ENCODE measurements at regions not wholly inside any gene's neighbourhood (a gene's known extent, or its start where the extent isn't known, plus 50 kb on each side); places are given as distances from the start of the nearest gene placed in this dataset.

GRCh38 chr10:4169448-4169847 lies 384.4 kb upstream of the KLF6 start:
- H3K9me3 ChIP-seq (ENCODE audit: low read length) = no peaks in the 10 kb centered on the region

GRCh38 chr10:4167216-4167615 lies 382.2 kb upstream of the KLF6 start:
- Histone ChIP-seq H3F3A (ENCODE audit: low read length, unreplicated experiment) (no peaks in the 10 kb centered on the region), H3K9me3 (ENCODE audit: low read length) (no peaks in the 10 kb centered on the region), H3K4me3 (ENCODE audit: low read length) (no peak overlapping the region), H3K4me1 (ENCODE audit: insufficient read depth, low read length) (no peaks in the 10 kb centered on the region), H3K79me2 (ENCODE audit: low read length) (no peaks in the 10 kb centered on the region), H3K4me2 (ENCODE audit: low read length) (no peak overlapping the region), H3K36me3 (ENCODE audit: low read depth, low read length) (no peaks in the 10 kb centered on the region), H3K27ac (ENCODE audit: low read length) (no peak overlapping the region), H2AFZ (ENCODE audit: low read length) (no peak overlapping the region), H3K9me2 (replicated peaks; ENCODE audit: low read length) (no peaks in the 10 kb centered on the region), H3K27me3 (ENCODE audit: low read length) (no peaks in the 10 kb centered on the region), H3K9ac (ENCODE audit: low read length) (no peak overlapping the region), H4K20me1 (ENCODE audit: low read length) (no peaks in the 10 kb centered on the region)
- intact Hi-C loops (cut with micrococcal nuclease) = no loop called here
- no TSS peak for BruUV-seq (replicated peaks)
- ATAC-seq (no peak), DNase-seq (no peak)
- CTCF ChIA-PET = no interaction called here
- TF ChIP-seq CTCF (conservative IDR thresholded peaks at IDR 0.05; ENCODE audit: low read depth, low read length) (no peak), EZH2phosphoT487 (IDR thresholded peaks at IDR 0.05; ENCODE audit: borderline replicate concordance, low read length) (no peak), EZH2 (IDR thresholded peaks at IDR 0.05; ENCODE audit: low read length, unreplicated experiment) (no peak)
- POLR2A ChIA-PET (ENCODE audit: unreplicated experiment) = no interaction called here

More at GRCh38 chr10:4169448-4169847, 384.4 kb upstream of the KLF6 start:
- POLR2A ChIA-PET (ENCODE audit: unreplicated experiment) = no interaction called here
- Histone ChIP-seq H3F3A (ENCODE audit: low read length, unreplicated experiment) (no peaks in the 10 kb centered on the region), H3K4me3 (ENCODE audit: low read length) (no peak overlapping the region), H3K9ac (ENCODE audit: low read length) (no peak overlapping the region), H3K4me1 (ENCODE audit: insufficient read depth, low read length) (no peaks in the 10 kb centered on the region), H3K79me2 (ENCODE audit: low read length) (no peaks in the 10 kb centered on the region), H4K20me1 (ENCODE audit: low read length) (no peaks in the 10 kb centered on the region), H3K36me3 (ENCODE audit: low read depth, low read length) (no peaks in the 10 kb centered on the region), H2AFZ (ENCODE audit: low read length) (no peak overlapping the region), H3K27ac (ENCODE audit: low read length) (no peak overlapping the region), H3K4me2 (ENCODE audit: low read length) (no peak overlapping the region), H3K9me2 (replicated peaks; ENCODE audit: low read length) (no peaks in the 10 kb centered on the region), H3K27me3 (ENCODE audit: low read length) (no peaks in the 10 kb centered on the region)
- intact Hi-C loops (cut with micrococcal nuclease) = no loop called here
- BruUV-seq (replicated peaks) = no TSS peak
- CTCF ChIA-PET = no interaction called here
- TF ChIP-seq EZH2phosphoT487 (IDR thresholded peaks at IDR 0.05; ENCODE audit: borderline replicate concordance, low read length) (no peak), CTCF (conservative IDR thresholded peaks at IDR 0.05; ENCODE audit: low read depth, low read length) (no peak), EZH2 (IDR thresholded peaks at IDR 0.05; ENCODE audit: low read length, unreplicated experiment) (no peak)
- DNase-seq = no peak
- ATAC-seq = no peak

- no peak overlapping the region for H3K9ac ChIP-seq (ENCODE audit: low read length)
- H3K9me3 ChIP-seq (ENCODE audit: low read length) = no peaks in the 10 kb centered on the region
- DNase-seq (no peak), ATAC-seq (no peak)
- no peaks in the 10 kb centered on the region for H3K79me2 ChIP-seq (ENCODE audit: low read length)
- no peaks in the 10 kb centered on the region for H3F3A ChIP-seq (ENCODE audit: low read length, unreplicated experiment)
- ChIA-PET POLR2A (ENCODE audit: unreplicated experiment) (no interaction called here), CTCF (no interaction called here)
- no peak overlapping the region for H2AFZ ChIP-seq (ENCODE audit: low read length)
- H3K4me1 ChIP-seq (ENCODE audit: insufficient read depth, low read length) = no peaks in the 10 kb centered on the region
- no peak overlapping the region for H3K4me2 ChIP-seq (ENCODE audit: low read length)
- no peak overlapping the region for H3K27ac ChIP-seq (ENCODE audit: low read length)
- no TSS peak for BruUV-seq (replicated peaks)
- no peak overlapping the region for H3K4me3 ChIP-seq (ENCODE audit: low read length)
- H4K20me1 ChIP-seq (ENCODE audit: low read length) = no peaks in the 10 kb centered on the region
- H3K36me3 ChIP-seq (ENCODE audit: low read depth, low read length) = no peaks in the 10 kb centered on the region
- H3K27me3 ChIP-seq (ENCODE audit: low read length) = no peaks in the 10 kb centered on the region
- intact Hi-C loops (cut with micrococcal nuclease) = no loop called here
- no peaks in the 10 kb centered on the region for H3K9me2 ChIP-seq (replicated peaks; ENCODE audit: low read length)
- TF ChIP-seq EZH2 (IDR thresholded peaks at IDR 0.05; ENCODE audit: low read length, unreplicated experiment) (no peak), EZH2phosphoT487 (IDR thresholded peaks at IDR 0.05; ENCODE audit: borderline replicate concordance, low read length) (no peak), CTCF (conservative IDR thresholded peaks at IDR 0.05; ENCODE audit: low read depth, low read length) (no peak)
Measured at GRCh38 chr10:4162571-4163286, 377.7 kb upstream of the KLF6 start.

All from PC-3 (cell line).